Ovary (tissue), 3 donors: ENCODE measurements at regions not wholly inside any gene's neighbourhood (a gene's known extent, or its start where the extent isn't known, plus 50 kb on each side); places are given as distances from the start of the nearest gene placed in this dataset.

ENCODE experiments used
- EP300 ChIP-seq: sonication (generic); formaldehyde crosslinking; IDR thresholded peaks from one replicate; pipeline ENCODE4 v1.6.1; 2017; ENCODE audit warnings: antibody characterized with exemption
- POLR2A ChIP-seq: fragments of 450-650 bp; IDR thresholded peaks from one replicate; pipeline ENCODE4 v1.6.1; 2017; ENCODE audit warnings: antibody characterized with exemption, mild to moderate bottlenecking, moderate library complexity
- TF ChIP-seq, protein P1 (sequence below), 3 donors: fragments of 450-650 bp in 2 of 3; fragments of 200-600 bp in 1 of 3; IDR thresholded peaks; one replicate each; pipeline versions ENCODE4 v1.5.1 to v1.8.0; 2016 to 2022; ENCODE audit warnings: antibody characterized with exemption in 3 of 3, mild to moderate bottlenecking in 1 of 3
- donor health status: DM: no; HTN: no; CAD: no.

- TF ChIP-seq, protein P1, sequence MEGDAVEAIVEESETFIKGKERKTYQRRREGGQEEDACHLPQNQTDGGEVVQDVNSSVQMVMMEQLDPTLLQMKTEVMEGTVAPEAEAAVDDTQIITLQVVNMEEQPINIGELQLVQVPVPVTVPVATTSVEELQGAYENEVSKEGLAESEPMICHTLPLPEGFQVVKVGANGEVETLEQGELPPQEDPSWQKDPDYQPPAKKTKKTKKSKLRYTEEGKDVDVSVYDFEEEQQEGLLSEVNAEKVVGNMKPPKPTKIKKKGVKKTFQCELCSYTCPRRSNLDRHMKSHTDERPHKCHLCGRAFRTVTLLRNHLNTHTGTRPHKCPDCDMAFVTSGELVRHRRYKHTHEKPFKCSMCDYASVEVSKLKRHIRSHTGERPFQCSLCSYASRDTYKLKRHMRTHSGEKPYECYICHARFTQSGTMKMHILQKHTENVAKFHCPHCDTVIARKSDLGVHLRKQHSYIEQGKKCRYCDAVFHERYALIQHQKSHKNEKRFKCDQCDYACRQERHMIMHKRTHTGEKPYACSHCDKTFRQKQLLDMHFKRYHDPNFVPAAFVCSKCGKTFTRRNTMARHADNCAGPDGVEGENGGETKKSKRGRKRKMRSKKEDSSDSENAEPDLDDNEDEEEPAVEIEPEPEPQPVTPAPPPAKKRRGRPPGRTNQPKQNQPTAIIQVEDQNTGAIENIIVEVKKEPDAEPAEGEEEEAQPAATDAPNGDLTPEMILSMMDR (IDR thresholded peaks at IDR 0.05): no peak
- no peak for TF ChIP-seq POLR2A
- TF ChIP-seq EP300: no peak
Observed at GRCh38 chr4:96293806-96294205, 453.9 kb downstream of the PDHA2 start.
